Pancreas (tissue), 10 donors: ENCODE measurements at regions not wholly inside any gene's neighbourhood (a gene's known extent, or its start where the extent isn't known, plus 50 kb on each side); places are given as distances from the start of the nearest gene placed in this dataset.

Experiments used
- ATAC-seq, 4 donors: fragments of 200-7000 bp; cut with Tn5 transposase; one replicate each; pipeline versions ENCODE4 v1.8.0 to v1.9.1; 2020; ENCODE audit warnings: mild to moderate bottlenecking in 4 of 4, moderate library complexity in 4 of 4
- DNase-seq, 6 donors: peaks; one replicate each; pipeline ENCODE4 v3.0.0-alpha.2; 2020
- FAIRE-seq: peaks from 2 replicates; lab custom pipeline; 2012; peaks lifted over from hg19 to GRCh38; lab: Jason Lieb, UNC
- H3K27ac ChIP-seq, 4 donors: fragments of 200-600 bp; sonication (generic); 1 replicate in 3 of 4; 2 replicates in 1 of 4; pipeline versions ENCODE4 v1.5.0 to v1.8.0; 2020
- H3K27me3 ChIP-seq, 4 donors: fragments of 200-600 bp; one replicate each; pipeline ENCODE4 v1.8.0; 2021
- H3K36me3 ChIP-seq, 3 donors: fragments of 200-600 bp; sonication (generic) in 1 of 3; one replicate each; pipeline versions ENCODE4 v1.5.0 to v1.8.0; 2020 to 2021
- H3K4me1 ChIP-seq, 3 donors: fragments of 200-600 bp; one replicate each; pipeline ENCODE4 v1.8.0; 2021
- H3K4me3 ChIP-seq, 4 donors: fragments of 200-600 bp; sonication (generic) in 2 of 4; one replicate each; pipeline versions ENCODE4 v1.5.0 to v1.8.0; 2020 to 2021
- H3K9me3 ChIP-seq, 4 donors: fragments of 200-600 bp; one replicate each; pipeline ENCODE4 v1.8.0; 2021
- CTCF ChIP-seq, 4 donors: fragments of 200-600 bp; sonication (generic) in 3 of 4; IDR thresholded peaks; one replicate each; pipeline versions ENCODE4 v1.5.0 to v1.8.0; 2021; ENCODE audit warnings: antibody characterized with exemption in 4 of 4
- WGBS, 2 donors: extraction: QIAGEN DNeasy Blood & Tissue Kit; methylation state at CpG; one replicate each; pipeline ENCODE4 v1.1.7; 2013; 5-methylcytosine and 5-hydroxymethylcytosine counted together
- intact Hi-C, 3 donors: fragments of 100-400 bp; cut with DNase I; formaldehyde crosslinking; loops; one replicate each; pipeline versions ENCODE4 v1.11.1 to v1.14.2; 2022
- donor health status: healthy with polysubstance abuse.
- donor health status: DM: no; HTN: no; CAD: no; lungs with moderate emphysema.
- donor health status: DM: no; HTN: no; CAD: no.
- donor health status: control.
- donor health status: control.
- donor health status: Bipolar disorder and iron deficiency.
- donor health status: DM: yes; HTN: yes; CAD: no.
- donor health status: DM: no; HTN: no; CAD: no.
- donor health status: DM: no; HTN: no; CAD: no.
- donor health status: DM: yes; HTN: yes; CAD: no.

- FAIRE-seq = no peak
- H3K4me3 ChIP-seq = no peak overlapping the region
- TF ChIP-seq CTCF (IDR thresholded peaks at IDR 0.05) = no peak
- intact Hi-C loops = no loop called here
- no peak for ATAC-seq
- no peak for DNase-seq
- no peaks in the 10 kb centered on the region for H3K9me3 ChIP-seq
- no peaks in the 10 kb centered on the region for H3K36me3 ChIP-seq
- H3K4me1 ChIP-seq = no peaks in the 10 kb centered on the region
- WGBS, 2 donors = 53 to 64% methylated on average over 3 of the region's 3 CpGs
- no peak overlapping the region for H3K27ac ChIP-seq
- H3K27me3 ChIP-seq = no peaks in the 10 kb centered on the region
Measured at GRCh38 chr13:107531180-107531579, 684.2 kb downstream of the LIG4 start.

- no peaks in the 10 kb centered on the region for H3K36me3 ChIP-seq
- DNase-seq (no peak), ATAC-seq (no peak), FAIRE-seq (no peak)
- no peaks in the 10 kb centered on the region for H3K9me3 ChIP-seq
- intact Hi-C loops = no loop called here
- no peak overlapping the region for H3K27ac ChIP-seq
- H3K4me3 ChIP-seq = no peak overlapping the region
- WGBS, 2 donors = 49 to 54% methylated on average over 4 of the region's 4 CpGs
- TF ChIP-seq CTCF (IDR thresholded peaks at IDR 0.05) = no peak
- no peaks in the 10 kb centered on the region for H3K27me3 ChIP-seq
- no peaks in the 10 kb centered on the region for H3K4me1 ChIP-seq
Measured at GRCh38 chr13:107529035-107529434, 686.3 kb downstream of the LIG4 start.

- no peaks in the 10 kb centered on the region for H3K4me1 ChIP-seq
- no peaks in the 10 kb centered on the region for H3K9me3 ChIP-seq
- H3K36me3 ChIP-seq = no peaks in the 10 kb centered on the region
- no peak for TF ChIP-seq CTCF (IDR thresholded peaks at IDR 0.05)
- DNase-seq = no peak
- no peak overlapping the region for H3K27ac ChIP-seq
- intact Hi-C loops = no loop called here
- no peak for FAIRE-seq
- no peak for ATAC-seq
- no peak overlapping the region for H3K4me3 ChIP-seq
- 82 to 85% methylated on average over 4 of the region's 4 CpGs for WGBS, 2 donors
- no peaks in the 10 kb centered on the region for H3K27me3 ChIP-seq
Measured at GRCh38 chr13:107518780-107519179, 696.6 kb downstream of the LIG4 start.

GRCh38 chr13:107518292-107518691 is 697.0 kb downstream of the LIG4 start:
- 40 to 47% methylated on average over 3 of the region's 3 CpGs for WGBS, 2 donors
- no peak for ATAC-seq
- H3K9me3 ChIP-seq = no peaks in the 10 kb centered on the region

GRCh38 chr13:107516517-107516916 is 698.8 kb downstream of the LIG4 start:
- no peaks in the 10 kb centered on the region for H3K27me3 ChIP-seq

More at GRCh38 chr13:107518292-107518691, 697.0 kb downstream of the LIG4 start:
- H3K27me3 ChIP-seq = no peaks in the 10 kb centered on the region
- DNase-seq (no peak), FAIRE-seq (no peak)
- intact Hi-C loops = no loop called here
- H3K36me3 ChIP-seq = no peaks in the 10 kb centered on the region
- H3K4me1 ChIP-seq = no peaks in the 10 kb centered on the region
- H3K4me3 ChIP-seq = no peak overlapping the region
- H3K27ac ChIP-seq = no peak overlapping the region
- no peak for TF ChIP-seq CTCF (IDR thresholded peaks at IDR 0.05)

More at GRCh38 chr13:107516517-107516916, 698.8 kb downstream of the LIG4 start:
- Histone ChIP-seq H3K36me3 (no peaks in the 10 kb centered on the region), H3K4me3 (no peak overlapping the region), H3K9me3 (no peaks in the 10 kb centered on the region), H3K27ac (no peak overlapping the region), H3K4me1 (no peaks in the 10 kb centered on the region)
- DNase-seq = no peak
- no peak for FAIRE-seq
- WGBS, 2 donors = 68 to 75% methylated on average over 4 of the region's 4 CpGs
- no peak for TF ChIP-seq CTCF (IDR thresholded peaks at IDR 0.05)
- intact Hi-C loops = no loop called here
- no peak for ATAC-seq
